Esophagus squamous epithelium (tissue), 4 donors: ENCODE measurements at regions not wholly inside any gene's neighbourhood (a gene's known extent, or its start where the extent isn't known, plus 50 kb on each side); places are given as distances from the start of the nearest gene placed in this dataset.

Experiments
- POLR2A ChIP-seq, 4 donors: fragments of 450-650 bp; IDR thresholded peaks; one replicate each; pipeline ENCODE4 v1.6.1; 2017; ENCODE audit warnings: antibody characterized with exemption in 4 of 4, mild to moderate bottlenecking in 4 of 4, moderate library complexity in 3 of 4
- TF ChIP-seq, protein P1 (sequence below), 6 experiments: fragments of 450-650 bp in 4 of 6; fragments of 200-600 bp in 2 of 6; sonication (generic) in 2 of 6; IDR thresholded peaks; one replicate each; pipeline ENCODE4 v1.5.1; 2016 to 2019; ENCODE audit warnings: antibody characterized with exemption in 6 of 6, mild to moderate bottlenecking in 4 of 6, moderate library complexity in 4 of 6

DNA sequence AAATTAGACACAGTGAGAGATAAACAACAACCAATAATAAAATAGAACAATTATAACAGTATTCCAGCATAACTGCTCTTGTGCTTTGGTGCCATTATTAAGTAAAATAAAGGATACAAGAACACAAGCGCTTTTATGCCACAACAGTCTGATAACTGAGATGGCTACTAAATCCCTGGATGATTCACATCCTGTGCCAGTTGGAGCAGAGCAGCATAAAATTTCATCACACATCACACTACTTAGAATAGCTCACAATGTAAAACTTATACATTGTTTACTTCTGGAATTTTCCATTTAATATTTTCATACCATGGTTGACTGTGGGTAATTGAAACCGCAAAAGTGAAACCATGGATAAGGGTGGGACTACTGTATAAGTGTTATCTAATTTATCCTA, 399.9 kb upstream of the CNKSR2 start:
- TF ChIP-seq, protein P1, sequence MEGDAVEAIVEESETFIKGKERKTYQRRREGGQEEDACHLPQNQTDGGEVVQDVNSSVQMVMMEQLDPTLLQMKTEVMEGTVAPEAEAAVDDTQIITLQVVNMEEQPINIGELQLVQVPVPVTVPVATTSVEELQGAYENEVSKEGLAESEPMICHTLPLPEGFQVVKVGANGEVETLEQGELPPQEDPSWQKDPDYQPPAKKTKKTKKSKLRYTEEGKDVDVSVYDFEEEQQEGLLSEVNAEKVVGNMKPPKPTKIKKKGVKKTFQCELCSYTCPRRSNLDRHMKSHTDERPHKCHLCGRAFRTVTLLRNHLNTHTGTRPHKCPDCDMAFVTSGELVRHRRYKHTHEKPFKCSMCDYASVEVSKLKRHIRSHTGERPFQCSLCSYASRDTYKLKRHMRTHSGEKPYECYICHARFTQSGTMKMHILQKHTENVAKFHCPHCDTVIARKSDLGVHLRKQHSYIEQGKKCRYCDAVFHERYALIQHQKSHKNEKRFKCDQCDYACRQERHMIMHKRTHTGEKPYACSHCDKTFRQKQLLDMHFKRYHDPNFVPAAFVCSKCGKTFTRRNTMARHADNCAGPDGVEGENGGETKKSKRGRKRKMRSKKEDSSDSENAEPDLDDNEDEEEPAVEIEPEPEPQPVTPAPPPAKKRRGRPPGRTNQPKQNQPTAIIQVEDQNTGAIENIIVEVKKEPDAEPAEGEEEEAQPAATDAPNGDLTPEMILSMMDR (IDR thresholded peaks at IDR 0.05), result no peak
- TF ChIP-seq POLR2A (IDR thresholded peaks at IDR 0.05), result no peak
